ENCODE measurements at regions not wholly inside any gene's neighbourhood (a gene's known extent, or its start where the extent isn't known, plus 50 kb on each side); places are given as distances from the start of the nearest gene placed in this dataset.

DNA sequence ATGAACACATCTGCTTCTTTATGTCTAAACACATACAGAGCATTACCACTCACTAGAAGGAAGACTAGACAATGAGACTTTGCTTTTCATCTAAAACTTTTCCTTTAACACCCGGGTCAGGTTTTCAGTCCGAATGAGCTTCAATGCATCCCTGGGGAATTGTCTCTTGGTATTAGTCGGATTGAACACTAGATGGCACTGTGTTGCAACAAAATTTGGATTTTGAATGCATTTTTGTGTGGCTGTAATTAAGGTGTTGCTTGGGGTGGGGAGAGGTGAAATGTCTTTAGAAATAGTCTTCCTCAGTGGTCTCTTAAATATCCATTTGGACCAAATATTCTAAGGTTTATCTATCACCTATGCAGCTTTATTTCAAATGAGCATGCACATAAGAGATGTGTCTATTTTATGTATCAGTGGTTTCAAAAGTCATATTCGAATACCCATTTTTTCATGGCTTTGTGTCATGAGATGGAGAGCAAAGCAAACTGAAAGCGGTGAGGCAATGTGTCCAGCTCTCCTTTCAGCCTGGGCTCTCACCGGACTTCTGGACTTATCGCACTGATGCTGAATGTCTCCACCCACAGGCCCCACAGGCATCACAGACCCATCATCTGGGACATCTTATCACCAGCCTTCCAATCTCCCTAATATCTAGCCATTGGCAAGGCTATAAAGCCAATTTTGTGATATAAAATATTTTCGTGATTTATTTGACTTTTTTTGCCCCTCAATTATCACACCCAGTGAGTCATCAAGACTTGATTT lies 510.3 kb downstream of the RNF144A start (continued):
- TF ChIP-seq ZNF2 (tag by site-specific recombination; IDR thresholded peaks at IDR 0.05) (peak; percentile 37; the same call in 1 of the 2 replicates), KLF16 (tag by site-specific recombination; IDR thresholded peaks at IDR 0.05) (no peak), SCRT2 (tag by site-specific recombination; IDR thresholded peaks at IDR 0.05) (0 out of 2 replicates have a peak, but pooled peaks have one; percentile 25), ZNF174 (tag by site-specific recombination; IDR thresholded peaks at IDR 0.05) (no peak)

- TF ChIP-seq, protein P1, sequence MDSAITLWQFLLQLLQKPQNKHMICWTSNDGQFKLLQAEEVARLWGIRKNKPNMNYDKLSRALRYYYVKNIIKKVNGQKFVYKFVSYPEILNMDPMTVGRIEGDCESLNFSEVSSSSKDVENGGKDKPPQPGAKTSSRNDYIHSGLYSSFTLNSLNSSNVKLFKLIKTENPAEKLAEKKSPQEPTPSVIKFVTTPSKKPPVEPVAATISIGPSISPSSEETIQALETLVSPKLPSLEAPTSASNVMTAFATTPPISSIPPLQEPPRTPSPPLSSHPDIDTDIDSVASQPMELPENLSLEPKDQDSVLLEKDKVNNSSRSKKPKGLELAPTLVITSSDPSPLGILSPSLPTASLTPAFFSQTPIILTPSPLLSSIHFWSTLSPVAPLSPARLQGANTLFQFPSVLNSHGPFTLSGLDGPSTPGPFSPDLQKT (IDR thresholded peaks at IDR 0.05; ENCODE audit: borderline replicate concordance, low read depth, low read length) = no peak
- TF ChIP-seq ZNF626 (tag by site-specific recombination; IDR thresholded peaks at IDR 0.05) (no peak), ZNF398 (tag by site-specific recombination; IDR thresholded peaks at IDR 0.05) (no peak), ZNF48 (tag by site-specific recombination; IDR thresholded peaks at IDR 0.05) (no peak), ZNF341 (tag by site-specific recombination; IDR thresholded peaks at IDR 0.05; ENCODE audit: low read depth) (no peak), ZNF623 (tag by site-specific recombination; IDR thresholded peaks at IDR 0.05) (no peak), ZNF394 (tag by site-specific recombination; IDR thresholded peaks at IDR 0.05; ENCODE audit: borderline replicate concordance) (no peak), ZNF645 (tag by site-specific recombination; IDR thresholded peaks at IDR 0.05) (no peak), ZBTB20 (tag by site-specific recombination; IDR thresholded peaks at IDR 0.05) (no peak), ZNF404 (tag by site-specific recombination; IDR thresholded peaks at IDR 0.05) (no peak)
- TF ChIP-seq, protein P2, sequence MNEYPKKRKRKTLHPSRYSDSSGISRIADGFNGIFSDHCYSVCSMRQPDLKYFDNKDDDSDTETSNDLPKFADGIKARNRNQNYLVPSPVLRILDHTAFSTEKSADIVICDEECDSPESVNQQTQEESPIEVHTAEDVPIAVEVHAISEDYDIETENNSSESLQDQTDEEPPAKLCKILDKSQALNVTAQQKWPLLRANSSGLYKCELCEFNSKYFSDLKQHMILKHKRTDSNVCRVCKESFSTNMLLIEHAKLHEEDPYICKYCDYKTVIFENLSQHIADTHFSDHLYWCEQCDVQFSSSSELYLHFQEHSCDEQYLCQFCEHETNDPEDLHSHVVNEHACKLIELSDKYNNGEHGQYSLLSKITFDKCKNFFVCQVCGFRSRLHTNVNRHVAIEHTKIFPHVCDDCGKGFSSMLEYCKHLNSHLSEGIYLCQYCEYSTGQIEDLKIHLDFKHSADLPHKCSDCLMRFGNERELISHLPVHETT (tag by site-specific recombination; IDR thresholded peaks at IDR 0.05) = no peak
- TF ChIP-seq, protein P3, sequence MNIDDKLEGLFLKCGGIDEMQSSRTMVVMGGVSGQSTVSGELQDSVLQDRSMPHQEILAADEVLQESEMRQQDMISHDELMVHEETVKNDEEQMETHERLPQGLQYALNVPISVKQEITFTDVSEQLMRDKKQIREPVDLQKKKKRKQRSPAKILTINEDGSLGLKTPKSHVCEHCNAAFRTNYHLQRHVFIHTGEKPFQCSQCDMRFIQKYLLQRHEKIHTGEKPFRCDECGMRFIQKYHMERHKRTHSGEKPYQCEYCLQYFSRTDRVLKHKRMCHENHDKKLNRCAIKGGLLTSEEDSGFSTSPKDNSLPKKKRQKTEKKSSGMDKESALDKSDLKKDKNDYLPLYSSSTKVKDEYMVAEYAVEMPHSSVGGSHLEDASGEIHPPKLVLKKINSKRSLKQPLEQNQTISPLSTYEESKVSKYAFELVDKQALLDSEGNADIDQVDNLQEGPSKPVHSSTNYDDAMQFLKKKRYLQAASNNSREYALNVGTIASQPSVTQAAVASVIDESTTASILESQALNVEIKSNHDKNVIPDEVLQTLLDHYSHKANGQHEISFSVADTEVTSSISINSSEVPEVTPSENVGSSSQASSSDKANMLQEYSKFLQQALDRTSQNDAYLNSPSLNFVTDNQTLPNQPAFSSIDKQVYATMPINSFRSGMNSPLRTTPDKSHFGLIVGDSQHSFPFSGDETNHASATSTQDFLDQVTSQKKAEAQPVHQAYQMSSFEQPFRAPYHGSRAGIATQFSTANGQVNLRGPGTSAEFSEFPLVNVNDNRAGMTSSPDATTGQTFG (tag by site-specific recombination; IDR thresholded peaks at IDR 0.05; ENCODE audit: borderline replicate concordance) = no peak
- TF ChIP-seq, protein P4, sequence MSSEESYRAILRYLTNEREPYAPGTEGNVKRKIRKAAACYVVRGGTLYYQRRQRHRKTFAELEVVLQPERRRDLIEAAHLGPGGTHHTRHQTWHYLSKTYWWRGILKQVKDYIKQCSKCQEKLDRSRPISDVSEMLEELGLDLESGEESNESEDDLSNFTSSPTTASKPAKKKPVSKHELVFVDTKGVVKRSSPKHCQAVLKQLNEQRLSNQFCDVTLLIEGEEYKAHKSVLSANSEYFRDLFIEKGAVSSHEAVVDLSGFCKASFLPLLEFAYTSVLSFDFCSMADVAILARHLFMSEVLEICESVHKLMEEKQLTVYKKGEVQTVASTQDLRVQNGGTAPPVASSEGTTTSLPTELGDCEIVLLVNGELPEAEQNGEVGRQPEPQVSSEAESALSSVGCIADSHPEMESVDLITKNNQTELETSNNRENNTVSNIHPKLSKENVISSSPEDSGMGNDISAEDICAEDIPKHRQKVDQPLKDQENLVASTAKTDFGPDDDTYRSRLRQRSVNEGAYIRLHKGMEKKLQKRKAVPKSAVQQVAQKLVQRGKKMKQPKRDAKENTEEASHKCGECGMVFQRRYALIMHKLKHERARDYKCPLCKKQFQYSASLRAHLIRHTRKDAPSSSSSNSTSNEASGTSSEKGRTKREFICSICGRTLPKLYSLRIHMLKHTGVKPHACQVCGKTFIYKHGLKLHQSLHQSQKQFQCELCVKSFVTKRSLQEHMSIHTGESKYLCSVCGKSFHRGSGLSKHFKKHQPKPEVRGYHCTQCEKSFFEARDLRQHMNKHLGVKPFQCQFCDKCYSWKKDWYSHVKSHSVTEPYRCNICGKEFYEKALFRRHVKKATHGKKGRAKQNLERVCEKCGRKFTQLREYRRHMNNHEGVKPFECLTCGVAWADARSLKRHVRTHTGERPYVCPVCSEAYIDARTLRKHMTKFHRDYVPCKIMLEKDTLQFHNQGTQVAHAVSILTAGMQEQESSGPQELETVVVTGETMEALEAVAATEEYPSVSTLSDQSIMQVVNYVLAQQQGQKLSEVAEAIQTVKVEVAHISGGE (tag by site-specific recombination; conservative IDR thresholded peaks at IDR 0.05; ENCODE audit: low read depth) = no peak
- TF ChIP-seq, protein P5, sequence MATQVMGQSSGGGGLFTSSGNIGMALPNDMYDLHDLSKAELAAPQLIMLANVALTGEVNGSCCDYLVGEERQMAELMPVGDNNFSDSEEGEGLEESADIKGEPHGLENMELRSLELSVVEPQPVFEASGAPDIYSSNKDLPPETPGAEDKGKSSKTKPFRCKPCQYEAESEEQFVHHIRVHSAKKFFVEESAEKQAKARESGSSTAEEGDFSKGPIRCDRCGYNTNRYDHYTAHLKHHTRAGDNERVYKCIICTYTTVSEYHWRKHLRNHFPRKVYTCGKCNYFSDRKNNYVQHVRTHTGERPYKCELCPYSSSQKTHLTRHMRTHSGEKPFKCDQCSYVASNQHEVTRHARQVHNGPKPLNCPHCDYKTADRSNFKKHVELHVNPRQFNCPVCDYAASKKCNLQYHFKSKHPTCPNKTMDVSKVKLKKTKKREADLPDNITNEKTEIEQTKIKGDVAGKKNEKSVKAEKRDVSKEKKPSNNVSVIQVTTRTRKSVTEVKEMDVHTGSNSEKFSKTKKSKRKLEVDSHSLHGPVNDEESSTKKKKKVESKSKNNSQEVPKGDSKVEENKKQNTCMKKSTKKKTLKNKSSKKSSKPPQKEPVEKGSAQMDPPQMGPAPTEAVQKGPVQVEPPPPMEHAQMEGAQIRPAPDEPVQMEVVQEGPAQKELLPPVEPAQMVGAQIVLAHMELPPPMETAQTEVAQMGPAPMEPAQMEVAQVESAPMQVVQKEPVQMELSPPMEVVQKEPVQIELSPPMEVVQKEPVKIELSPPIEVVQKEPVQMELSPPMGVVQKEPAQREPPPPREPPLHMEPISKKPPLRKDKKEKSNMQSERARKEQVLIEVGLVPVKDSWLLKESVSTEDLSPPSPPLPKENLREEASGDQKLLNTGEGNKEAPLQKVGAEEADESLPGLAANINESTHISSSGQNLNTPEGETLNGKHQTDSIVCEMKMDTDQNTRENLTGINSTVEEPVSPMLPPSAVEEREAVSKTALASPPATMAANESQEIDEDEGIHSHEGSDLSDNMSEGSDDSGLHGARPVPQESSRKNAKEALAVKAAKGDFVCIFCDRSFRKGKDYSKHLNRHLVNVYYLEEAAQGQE (tag by site-specific recombination; IDR thresholded peaks at IDR 0.05) = no peak
- H3K4me1 ChIP-seq (ENCODE audit: control insufficient read depth, insufficient read depth, low read length) = no peaks in the 10 kb centered on the region
- ChIA-PET CTCF (interaction anchor here (0.6 to 2.9 kb wide), 13 partner anchors 11 to 1265 kb away, joined by 3 to 16 read pairs (median 4); no protein-coding TSS in a partner anchor), POLR2A (interaction anchor here (0.6 to 0.8 kb wide), 2 partner anchors 248 to 1253 kb away, joined by 3 read pairs; partner anchors contain the start of gene ID2)
- no peak overlapping the region for H3K27ac ChIP-seq (ENCODE audit: extremely low read depth, low read depth, low read length)
- H3K4me3 ChIP-seq (ENCODE audit: low read depth, low read length) = no peak overlapping the region
- H3K9me3 ChIP-seq (ENCODE audit: control insufficient read depth, insufficient read depth, low read depth, low read length) = no peaks in the 10 kb centered on the region; the same call in 1 of the 2 replicates
- H3K36me3 ChIP-seq (ENCODE audit: control insufficient read depth in 2 of 2, insufficient read depth in 1 of 2, low read length in 2 of 2) = no peaks in the 10 kb centered on the region
Observed at GRCh38 chr2:7428454-7429204, 511.4 kb downstream of the RNF144A start.
